Activated CD4-positive, alpha-beta T cell treated with anti-CD3 and anti-CD28 coated beads, Interleukin-2, amount 50 U/mL, for 1 hour (primary cell): ENCODE measurements at regions not wholly inside any gene's neighbourhood (a gene's known extent, or its start where the extent isn't known, plus 50 kb on each side); places are given as distances from the start of the nearest gene placed in this dataset.

Experiments used
- DNase-seq: peaks from one replicate; pipeline ENCODE4 v3.0.0-alpha.2; 2020

- DNase-seq, result no peak
These were observed 141.9 kb upstream of the SLC7A14 start for GRCh38 chr3:170727754-170728153.

GRCh38 chr3:170726976-170727661 is 141.2 kb upstream of the SLC7A14 start:
- DNase-seq, result no peak

- DNase-seq, result no peak
These were observed 139.4 kb upstream of the SLC7A14 start for GRCh38 chr3:170725285-170725731.

- DNase-seq, result no peak
These were observed 138.9 kb upstream of the SLC7A14 start for GRCh38 chr3:170724599-170725280.

- DNase-seq, result no peak
These were observed 137.4 kb upstream of the SLC7A14 start for GRCh38 chr3:170723241-170723640.

- DNase-seq, result no peak
These were observed 135.7 kb upstream of the SLC7A14 start for GRCh38 chr3:170721563-170721962.

GRCh38 chr3:170719300-170719699 is 133.4 kb upstream of the SLC7A14 start:
- no peak for DNase-seq

GRCh38 chr3:170718848-170719247 is 133.0 kb upstream of the SLC7A14 start:
- DNase-seq, result no peak

GRCh38 chr3:170717410-170718402 is 131.8 kb upstream of the SLC7A14 start:
- no peak for DNase-seq

GRCh38 chr3:170716172-170716805 is 130.4 kb upstream of the SLC7A14 start:
- no peak for DNase-seq

- no peak for DNase-seq
These were observed 129.0 kb upstream of the SLC7A14 start for GRCh38 chr3:170714562-170715535.

GRCh38 chr3:170714122-170714521 is 128.2 kb upstream of the SLC7A14 start:
- DNase-seq, result no peak

GRCh38 chr3:170713653-170714052 is 127.8 kb upstream of the SLC7A14 start:
- no peak for DNase-seq

GRCh38 chr3:170712798-170713197 is 126.9 kb upstream of the SLC7A14 start:
- no peak for DNase-seq

GRCh38 chr3:170712336-170712735 is 126.5 kb upstream of the SLC7A14 start:
- DNase-seq, result no peak

- DNase-seq, result no peak
These were observed 125.9 kb upstream of the SLC7A14 start for GRCh38 chr3:170711786-170712185.

GRCh38 chr3:170709046-170709445 is 123.2 kb upstream of the SLC7A14 start:
- no peak for DNase-seq

- no peak for DNase-seq
These were observed 122.0 kb upstream of the SLC7A14 start for GRCh38 chr3:170707899-170708298.

GRCh38 chr3:170705131-170705530 is 119.3 kb upstream of the SLC7A14 start:
- no peak for DNase-seq

- DNase-seq, result no peak
These were observed 117.3 kb upstream of the SLC7A14 start for GRCh38 chr3:170703121-170703588.
